K562 (cell line): ENCODE measurements at regions not wholly inside any gene's neighbourhood (a gene's known extent, or its start where the extent isn't known, plus 50 kb on each side); places are given as distances from the start of the nearest gene placed in this dataset.

Experiments used
- ATAC-seq: fragments of 200-7000 bp; cut with Tn5 transposase; 3 replicates; pipeline ENCODE4 v1.9.1; 2020; ENCODE audit warnings: moderate library complexity
- BruUV-seq: library from RNA; stranded (reverse); fragments of 400-500 nt; replicated peaks from 2 replicates; lab custom pipeline; 2021; lab: Mats Ljungman, UMichigan
- CTCF ChIA-PET: fragments of 300-600 bp; formaldehyde crosslinking; extraction: SDS; loops from one replicate; lab custom pipeline; 2021; ENCODE audit warnings: low intra/inter-chr PET ratio; lab: Yijun Ruan, JAX
- POLR2A ChIA-PET: fragments of 300-600, 350-650 bp; sonication (Branson Sonifier 250); formaldehyde crosslinking; extraction: SDS; loops from one replicate; lab custom pipeline; 2021; ENCODE audit warnings: antibody characterized with exemption, inconsistent platforms; lab: Yijun Ruan, JAX
- DNase-seq, 4 experiments: peaks; one replicate each; pipeline versions ENCODE4 v3.0.0 to v3.0.0-alpha.2; 2011 to 2018; ENCODE audit warnings: low spot score in 3 of 4, mixed read lengths in 3 of 4; ENCODE audit errors: extremely low read depth in 1 of 4
- FAIRE-seq: peaks from 2 replicates; lab custom pipeline; 2011; peaks lifted over from hg19 to GRCh38; lab: Jason Lieb, UNC
- H2AFZ ChIP-seq: 2 replicates; pipeline ENCODE4 v1.6.0; 2011; ENCODE audit warnings: low read depth, low read length, control low read depth, inconsistent platforms
- H3K27ac ChIP-seq: fragments of 200-600 bp; 3 replicates; pipeline ENCODE4 v1.8.0; 2011; ENCODE audit warnings: low read depth, mild to moderate bottlenecking, control low read depth, inconsistent platforms, low read length, moderate library complexity, mixed read lengths; ENCODE audit errors: extremely low read depth
- H3K27me3 ChIP-seq, 2 experiments: fragments of 300-600 bp in 1 of 2; 2 replicates in 1 of 2; 3 replicates in 1 of 2; pipeline versions ENCODE4 v1.6.0 to v1.8.0; 2011; ENCODE audit warnings: inconsistent platforms in 2 of 2, low read length in 2 of 2, mild to moderate bottlenecking in 1 of 2, mixed read lengths in 1 of 2, moderate library complexity in 1 of 2; ENCODE audit not compliant: control insufficient read depth in 2 of 2, insufficient read depth in 2 of 2
- H3K36me3 ChIP-seq: fragments of 300-600 bp; 3 replicates; pipeline ENCODE4 v1.8.0; 2011; ENCODE audit warnings: mild to moderate bottlenecking, low read length, inconsistent platforms; ENCODE audit not compliant: control insufficient read depth, insufficient read depth
- H3K4me1 ChIP-seq, 2 experiments: fragments of 200-600 bp in 1 of 2; replicated peaks in 1 of 2; 2 replicates in 1 of 2; 3 replicates in 1 of 2; pipeline versions ENCODE4 v1.5.1 to v1.8.0; 2011; ENCODE audit warnings: inconsistent platforms in 2 of 2, low read length in 2 of 2, mild to moderate bottlenecking in 1 of 2, mixed read lengths in 1 of 2, moderate library complexity in 1 of 2; ENCODE audit not compliant: control insufficient read depth in 2 of 2, insufficient read depth in 2 of 2
- H3K4me2 ChIP-seq: 2 replicates; pipeline ENCODE4 v1.6.1; 2011; ENCODE audit warnings: low read length, control low read depth, inconsistent platforms, mixed read lengths; ENCODE audit not compliant: insufficient read depth
- H3K4me3 ChIP-seq: fragments of 200-600 bp; sonication (generic), shearing (Covaris generic); 2 replicates; pipeline ENCODE4 v1.5.1; 2016; ENCODE audit warnings: control low read depth, inconsistent platforms
- H3K79me2 ChIP-seq: fragments of 200-600 bp; 3 replicates; pipeline ENCODE4 v1.8.0; 2011; ENCODE audit warnings: low read length, inconsistent platforms; ENCODE audit not compliant: control insufficient read depth, insufficient read depth
- H3K9ac ChIP-seq, 2 experiments: 2 replicates each; pipeline versions ENCODE4 v1.6.0 to v1.6.1; 2011; ENCODE audit warnings: low read depth in 2 of 2, low read length in 2 of 2, control low read depth in 1 of 2, inconsistent platforms in 1 of 2, mild to moderate bottlenecking in 1 of 2, mixed read lengths in 1 of 2; ENCODE audit not compliant: insufficient read depth in 1 of 2
- H3K9me1 ChIP-seq: one replicate; pipeline ENCODE4 v1.6.0; 2011; ENCODE audit warnings: inconsistent platforms, mild to moderate bottlenecking, low read length, moderate library complexity; ENCODE audit not compliant: control insufficient read depth, insufficient read depth
- H3K9me3 ChIP-seq: replicated peaks from 2 replicates; pipeline ENCODE4 v1.5.1; 2011; ENCODE audit warnings: low read depth, low read length, inconsistent platforms; ENCODE audit not compliant: control insufficient read depth, insufficient read depth
- H4K20me1 ChIP-seq: replicated peaks from 2 replicates; pipeline ENCODE4 v1.6.1; 2011; ENCODE audit warnings: low read length, inconsistent platforms, mixed read lengths; ENCODE audit not compliant: control insufficient read depth, insufficient read depth
- ATF6 ChIP-seq: sonication (generic); formaldehyde crosslinking; IDR thresholded peaks from 2 replicates; pipeline ENCODE4 v1.4.0; 2020; ENCODE audit warnings: mild to moderate bottlenecking, missing genetic modification reagents
- DMBX1 ChIP-seq: fragments of 250-450 bp; sonication (Bioruptor Pico); IDR thresholded peaks from 2 replicates; pipeline ENCODE4 v1.8.0; 2022; ENCODE audit warnings: inconsistent platforms, mild to moderate bottlenecking, moderate library complexity, borderline replicate concordance
- ELF1 ChIP-seq: fragments of 200-800 bp; sonication (Bioruptor generic); IDR thresholded peaks from 2 replicates; pipeline ENCODE4 v1.6.1; 2016; ENCODE audit warnings: missing genetic modification characterization, missing compliant biosample characterization
- EWSR1 ChIP-seq: fragments of 450-650 bp; IDR thresholded peaks from 2 replicates; pipeline ENCODE4 v1.6.1; 2018; ENCODE audit warnings: borderline replicate concordance, mild to moderate bottlenecking, low read depth, moderate library complexity; ENCODE audit not compliant: partially characterized antibody
- MCM2 ChIP-seq: fragments of 450-650 bp; IDR thresholded peaks from 2 replicates; pipeline ENCODE4 v1.6.1; 2017; ENCODE audit warnings: low read depth, mild to moderate bottlenecking
- MYC ChIP-seq, 2 experiments: fragments of 250-450 bp in 1 of 2; sonication (Bioruptor Pico) in 1 of 2; IDR thresholded peaks; 2 replicates each; pipeline versions ENCODE4 v1.5.1 to v1.6.1; 2012 to 2021; ENCODE audit warnings: low read depth in 2 of 2, borderline replicate concordance in 1 of 2, improper control_type of control experiment in 1 of 2, low read length in 1 of 2, mild to moderate bottlenecking in 1 of 2, moderate library complexity in 1 of 2
- NONO ChIP-seq, 2 experiments: fragments of 200-400 bp in 1 of 2; fragments of 450-650 bp in 1 of 2; formaldehyde crosslinking in 1 of 2; IDR thresholded peaks; 2 replicates each; pipeline ENCODE4 v1.6.1; 2017; ENCODE audit warnings: low read depth in 2 of 2, mild to moderate bottlenecking in 2 of 2, moderate library complexity in 2 of 2, low read length in 1 of 2
- NR0B1 ChIP-seq: fragments of 450-650 bp; IDR thresholded peaks from one replicate; pipeline ENCODE4 v1.6.1; 2018; ENCODE audit warnings: mild to moderate bottlenecking, moderate library complexity; ENCODE audit not compliant: partially characterized antibody
- SIN3B ChIP-seq: fragments of 450-650 bp; IDR thresholded peaks from 2 replicates; pipeline ENCODE4 v1.6.1; 2017; ENCODE audit warnings: low read depth, mild to moderate bottlenecking, moderate library complexity
- SOX6 ChIP-seq: fragments of 450-650 bp; IDR thresholded peaks from 2 replicates; pipeline ENCODE4 v1.6.1; 2014; ENCODE audit warnings: mild to moderate bottlenecking
- SPI1 ChIP-seq: IDR thresholded peaks from 2 replicates; pipeline ENCODE4 v1.6.1; 2011; ENCODE audit warnings: low read depth, low read length, control low read depth, borderline replicate concordance
- ZNF3 ChIP-seq: fragments of 250-450 bp; sonication (Bioruptor Pico); IDR thresholded peaks from 2 replicates; pipeline ENCODE4 v1.5.0; 2021; ENCODE audit warnings: mild to moderate bottlenecking, moderate library complexity
- WGBS: fragments of 100-300 bp; shearing (Covaris generic); methylation state at CpG from one replicate; pipeline ENCODE4 v1.1.6; 2016; ENCODE audit warnings: low coverage, mixed read lengths; ENCODE audit not compliant: insufficient coverage; ENCODE audit errors: missing lambda C conversion rate; 5-methylcytosine and 5-hydroxymethylcytosine counted together
- in situ Hi-C: fragments of 300-500 bp; cut with MboI; formaldehyde crosslinking; loops from 4 replicates; pipeline ENCODE4 v1.15.0; 2018; ENCODE audit warnings: inconsistent platforms, mixed read lengths
- intact Hi-C: fragments of 100-400 bp; cut with micrococcal nuclease; formaldehyde crosslinking; loops from 2 replicates; pipeline ENCODE4 v1.14.2; 2022
- TF ChIP-seq, protein P1 (sequence below): fragments of 250-450 bp; sonication (Bioruptor Pico); IDR thresholded peaks from 2 replicates; pipeline ENCODE4 v1.8.0; 2021; ENCODE audit warnings: moderate library complexity, mild to moderate bottlenecking, inconsistent platforms

DNA sequence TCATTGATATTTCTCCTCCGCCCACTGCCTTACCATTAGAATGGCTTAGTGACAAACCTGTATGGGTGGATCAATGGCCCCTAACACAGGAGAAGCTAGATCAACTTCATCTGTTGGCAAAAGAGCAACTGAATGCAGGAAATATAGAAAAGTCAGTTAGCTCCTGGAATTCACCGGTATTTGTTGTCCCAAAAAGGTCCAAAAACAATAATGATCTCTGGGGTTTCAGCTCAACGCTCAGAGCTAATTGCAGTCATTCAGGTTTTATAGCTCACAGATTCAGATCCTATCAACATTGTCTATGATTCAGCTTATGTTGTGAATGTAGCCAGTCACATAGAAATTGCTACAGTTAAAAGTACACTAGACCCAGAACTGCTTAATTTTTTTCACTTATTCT is 124.0 kb upstream of the ZCCHC13 start:
- no peak for FAIRE-seq

More for the DNA sequence above, 124.0 kb upstream of the ZCCHC13 start:
- Histone ChIP-seq H3K4me1 (no peaks in the 10 kb centered on the region; a peak in 1 of 5 replicates), H3K4me2 (no peak overlapping the region), H4K20me1 (no peaks in the 10 kb centered on the region), H3K27ac (no peak overlapping the region), H3K36me3 (no peaks in the 10 kb centered on the region), H3K9ac (no peak overlapping the region), H3K4me3 (no peak overlapping the region), H3K9me1 (no peaks in the 10 kb centered on the region), H2AFZ (no peak overlapping the region), H3K9me3 (no peaks in the 10 kb centered on the region), H3K79me2 (no peaks in the 10 kb centered on the region), H3K27me3 (peaks cover 0 to 6% of the 10 kb centered on the region in 2 experiments; a peak in 2 of 5 replicates)
- intact Hi-C loops (no loop called here), in situ Hi-C loops (no loop called here)
- DNase-seq: no peak
- CTCF ChIA-PET: no interaction called here
- ATAC-seq: no peak
- 0% methylated on average over 3 of the region's 3 CpGs for WGBS
- no TSS peak for BruUV-seq
- TF ChIP-seq ELF1 (tag) (no peak), ATF6 (CRISPR knock-in tag) (no peak), SPI1 (no peak), NONO (IDR thresholded peaks at IDR 0.05; ENCODE audit: low read depth in 2 of 2, low read length in 1 of 2) (no peak), NR0B1 (no peak), SOX6 (no peak), MCM2 (no peak), ZNF3 (CRISPR knock-in tag) (no peak), MYC (IDR thresholded peaks at IDR 0.05; ENCODE audit: low read depth, low read length) (no peak), MYC (CRISPR knock-in tag; IDR thresholded peaks at IDR 0.05; ENCODE audit: borderline replicate concordance, low read depth) (no peak), SIN3B (no peak), EWSR1 (no peak), DMBX1 (no peak)
- TF ChIP-seq, protein P1, sequence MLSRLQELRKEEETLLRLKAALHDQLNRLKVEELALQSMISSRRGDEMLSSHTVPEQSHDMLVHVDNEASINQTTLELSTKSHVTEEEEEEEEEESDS (CRISPR knock-in tag): no peak
- TF ChIP-seq, all 486 proteins: peak for 0
- POLR2A ChIA-PET: no interaction called here
